HCT116 (cell line): ENCODE measurements at regions not wholly inside any gene's neighbourhood (a gene's known extent, or its start where the extent isn't known, plus 50 kb on each side); places are given as distances from the start of the nearest gene placed in this dataset.

Experiments used
- ATAC-seq: fragments of 200-7000 bp; cut with Tn5 transposase; 2 replicates; pipeline ENCODE4 v1.9.1; 2020; ENCODE audit warnings: mild to moderate bottlenecking, moderate library complexity
- BruUV-seq: library from RNA; stranded (reverse); fragments of 400-500 nt; replicated peaks from 2 replicates; lab custom pipeline; 2021; lab: Mats Ljungman, UMichigan
- CTCF ChIA-PET: fragments of 300-600 bp; sonication (Branson Sonifier 250); formaldehyde crosslinking; loops from one replicate; lab custom pipeline; 2021; ENCODE audit warnings: antibody characterized with exemption; lab: Charles Lee
- POLR2A ChIA-PET: fragments of 300-600, 350-600 bp; sonication (Branson Sonifier 250); formaldehyde crosslinking; loops from one replicate; lab custom pipeline; 2021; ENCODE audit warnings: antibody characterized with exemption; lab: Charles Lee
- RAD21 ChIA-PET, 2 experiments: fragments of 300-600 bp; sonication (Branson Sonifier 250); formaldehyde crosslinking; loops; one replicate each; lab custom pipeline; 2023; ENCODE audit warnings: low total read pairs in 2 of 2; ENCODE audit not compliant: uncharacterized antibody in 2 of 2, unreplicated experiment in 2 of 2, low non-redundant PET in 1 of 2; lab: Charles Lee
- DNase-seq: peaks from one replicate; pipeline ENCODE4 v3.0.0-alpha.2; 2010; ENCODE audit warnings: low read depth, low spot score
- H2AFZ ChIP-seq: fragments of 200-600 bp; shearing (Covaris generic), sonication (generic); 2 replicates; pipeline ENCODE4 v1.6.1; 2017; ENCODE audit warnings: low read depth, mixed run types, mixed read lengths, antibody characterized with exemption, low read length; ENCODE audit not compliant: poor library complexity, severe bottlenecking
- H3K27ac ChIP-seq: 2 replicates; pipeline ENCODE4 v1.5.1; 2012; ENCODE audit warnings: low read depth, low read length
- H3K27me3 ChIP-seq: fragments of 200-600 bp; sonication (generic); 2 replicates; pipeline ENCODE4 v1.6.1; 2016; ENCODE audit warnings: mixed run types, low read length, mixed read lengths; ENCODE audit not compliant: insufficient read depth
- H3K36me3 ChIP-seq, 2 experiments: fragments of 200-500 bp in 1 of 2; fragments of 200-600 bp in 1 of 2; sonication (Bioruptor generic) in 1 of 2; sonication (generic) in 1 of 2; 2 replicates each; pipeline versions ENCODE4 v1.5.1 to v1.6.1; 2014 to 2016; ENCODE audit warnings: low read length in 2 of 2, inconsistent platforms in 1 of 2, mixed read lengths in 1 of 2, mixed run types in 1 of 2; ENCODE audit not compliant: insufficient read depth in 2 of 2, control insufficient read depth in 1 of 2
- H3K4me1 ChIP-seq, 2 experiments: fragments of 200-600 bp in 1 of 2; sonication (generic) in 1 of 2; 2 replicates each; pipeline versions ENCODE4 v1.5.1 to v1.6.1; 2012 to 2017; ENCODE audit warnings: low read length in 2 of 2, inconsistent platforms in 1 of 2, mild to moderate bottlenecking in 1 of 2, mixed read lengths in 1 of 2, mixed run types in 1 of 2, moderate library complexity in 1 of 2; ENCODE audit not compliant: insufficient read depth in 2 of 2, control insufficient read depth in 1 of 2
- H3K4me2 ChIP-seq: fragments of 200-600 bp; sonication (generic); 2 replicates; pipeline ENCODE4 v1.6.1; 2017; ENCODE audit warnings: mixed run types, low read length, mixed read lengths
- H3K4me3 ChIP-seq, 2 experiments: fragments of 200-600 bp in 1 of 2; sonication (generic) in 1 of 2; replicated peaks in 1 of 2; 2 replicates each; pipeline ENCODE4 v1.5.1; 2011 to 2016; ENCODE audit warnings: low read length in 2 of 2, control low read depth in 1 of 2, low read depth in 1 of 2, mild to moderate bottlenecking in 1 of 2, mixed read lengths in 1 of 2, mixed run types in 1 of 2
- H3K79me2 ChIP-seq: fragments of 200-600 bp; sonication (generic); 2 replicates; pipeline ENCODE4 v1.6.1; 2017; ENCODE audit warnings: mild to moderate bottlenecking, mixed run types, low read length, moderate library complexity, mixed read lengths; ENCODE audit not compliant: insufficient read depth
- H3K9ac ChIP-seq: fragments of 200-600 bp; sonication (generic); 2 replicates; pipeline ENCODE4 v1.6.1; 2016; ENCODE audit warnings: low read length, mixed read lengths
- H3K9me2 ChIP-seq: fragments of 200-600 bp; sonication (generic), shearing (Covaris generic); 2 replicates; pipeline ENCODE4 v1.6.1; 2017; ENCODE audit warnings: mixed run types, mild to moderate bottlenecking, moderate library complexity; ENCODE audit not compliant: insufficient read depth
- H3K9me3 ChIP-seq, 2 experiments: fragments of 200-500 bp in 1 of 2; fragments of 200-600 bp in 1 of 2; sonication (Bioruptor generic) in 1 of 2; sonication (generic) in 1 of 2; 2 replicates each; pipeline ENCODE4 v1.6.1; 2014 to 2017; ENCODE audit warnings: low read length in 2 of 2, mixed read lengths in 2 of 2, inconsistent platforms in 1 of 2, low read depth in 1 of 2, mild to moderate bottlenecking in 1 of 2, mixed run types in 1 of 2, moderate library complexity in 1 of 2; ENCODE audit not compliant: control insufficient read depth in 1 of 2, insufficient read depth in 1 of 2
- H4K20me1 ChIP-seq: fragments of 200-600 bp; sonication (generic), shearing (Covaris generic); 2 replicates; pipeline ENCODE4 v1.6.1; 2017; ENCODE audit warnings: mixed run types, mild to moderate bottlenecking, moderate library complexity; ENCODE audit not compliant: insufficient read depth
- EZH2 ChIP-seq: fragments of 200-600 bp; sonication (generic); IDR thresholded peaks from 2 replicates; pipeline ENCODE4 v1.6.1; 2017; ENCODE audit warnings: antibody characterized with exemption, mixed run types
- EZH2phosphoT487 ChIP-seq: fragments of 200-600 bp; IDR thresholded peaks from 2 replicates; pipeline ENCODE4 v1.6.1; 2018; ENCODE audit warnings: antibody characterized with exemption, borderline replicate concordance
- JUND ChIP-seq: IDR thresholded peaks from 2 replicates; pipeline ENCODE4 v1.6.1; 2012
- POLR2A ChIP-seq: IDR thresholded peaks from 2 replicates; pipeline ENCODE4 v1.7.0; 2011; ENCODE audit warnings: borderline replicate concordance; ENCODE audit not compliant: insufficient read depth, insufficient read length; ENCODE audit errors: extremely low read depth
- POLR2AphosphoS5 ChIP-seq: IDR thresholded peaks from 2 replicates; pipeline ENCODE4 v1.6.1; 2011; ENCODE audit warnings: mild to moderate bottlenecking, low read depth, low read length, moderate library complexity
- RAD21 ChIP-seq: IDR thresholded peaks from 2 replicates; pipeline ENCODE4 v1.6.1; 2012; ENCODE audit warnings: low read depth, mild to moderate bottlenecking
- SIN3A ChIP-seq: IDR thresholded peaks from 2 replicates; pipeline ENCODE4 v1.6.1; 2012; ENCODE audit warnings: low read depth
- SP1 ChIP-seq: IDR thresholded peaks from 2 replicates; pipeline ENCODE4 v1.6.1; 2012; ENCODE audit warnings: low read depth
- SRF ChIP-seq: IDR thresholded peaks from 2 replicates; pipeline ENCODE4 v1.6.1; 2012; ENCODE audit warnings: low read depth
- TCF7L2 ChIP-seq: IDR thresholded peaks from 2 replicates; pipeline ENCODE4 v1.7.0; 2011; ENCODE audit warnings: borderline replicate concordance, inconsistent platforms; ENCODE audit not compliant: insufficient read depth, insufficient read length; ENCODE audit errors: extremely low read depth
- ZFX ChIP-seq: fragments of 450-650 bp; IDR thresholded peaks from 2 replicates; pipeline ENCODE4 v1.6.1; 2017
- intact Hi-C: fragments of 100-400 bp; cut with micrococcal nuclease; formaldehyde crosslinking; loops from 2 replicates; pipeline ENCODE4 v1.10.0; 2022
- TF ChIP-seq, protein P1 (sequence below): IDR thresholded peaks from 2 replicates; pipeline ENCODE4 v1.6.1; 2012
- TF ChIP-seq, protein P2 (sequence below): IDR thresholded peaks from 2 replicates; pipeline ENCODE4 v1.6.1; 2012
- TF ChIP-seq, protein P3 (sequence below): IDR thresholded peaks from 2 replicates; pipeline ENCODE4 v1.6.1; 2012; ENCODE audit warnings: low read depth
- TF ChIP-seq, protein P4 (sequence below): IDR thresholded peaks from 2 replicates; pipeline ENCODE4 v1.6.1; 2011; ENCODE audit warnings: mild to moderate bottlenecking, low read length, moderate library complexity; ENCODE audit not compliant: insufficient replicate concordance; ENCODE audit errors: extremely low read depth
- TF ChIP-seq, protein P5 (sequence below), 3 experiments: fragments of 200-600 bp in 1 of 3; sonication (generic) in 1 of 3; IDR thresholded peaks in 2 of 3; conservative IDR thresholded peaks in 1 of 3; 2 replicates each; pipeline ENCODE4 v1.5.1; 2012 to 2017; ENCODE audit warnings: low read depth in 2 of 3, low read length in 2 of 3, antibody characterized with exemption in 1 of 3, borderline replicate concordance in 1 of 3, control low read depth in 1 of 3, mild to moderate bottlenecking in 1 of 3, mixed read lengths in 1 of 3, mixed run types in 1 of 3, moderate library complexity in 1 of 3; ENCODE audit not compliant: insufficient read depth in 1 of 3

DNA sequence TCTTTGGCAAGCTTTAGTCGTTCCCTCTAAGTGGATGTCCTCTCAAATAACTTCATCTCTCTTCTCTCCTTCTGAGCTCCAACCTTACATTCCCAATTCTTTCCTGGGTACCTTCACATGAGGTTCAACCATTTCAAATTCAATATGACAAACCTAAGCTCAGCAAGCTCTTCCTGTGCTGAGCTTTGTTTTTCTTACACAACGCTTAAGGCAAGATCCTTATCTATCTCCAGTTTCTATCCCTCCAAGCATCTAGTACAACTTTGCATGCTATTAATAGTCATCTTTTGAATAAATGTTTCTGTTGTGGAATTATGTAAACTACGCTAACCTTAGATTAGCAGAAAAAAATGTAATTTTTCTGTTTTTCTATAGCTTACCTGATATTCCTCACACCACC lies 63.7 kb upstream of the IFNG-AS1 start:
- no peaks in the 10 kb centered on the region for H3K9me2 ChIP-seq
- no peak overlapping the region for H3K27ac ChIP-seq
- no TSS peak for BruUV-seq
- no peaks in the 10 kb centered on the region for H4K20me1 ChIP-seq
- ChIA-PET CTCF (interaction anchor here (1.4 kb wide), 1 partner anchor 17 kb away, joined by 3 read pairs; no protein-coding TSS in a partner anchor), POLR2A (no interaction called here), RAD21 (no interaction called here)
- DNase-seq (no peak), ATAC-seq (no peak)
- H3K9me3 ChIP-seq: no peaks in the 10 kb centered on the region
- no peaks in the 10 kb centered on the region for H3K79me2 ChIP-seq
- no peak overlapping the region for H3K9ac ChIP-seq
- H3K4me3 ChIP-seq: no peak overlapping the region
- H3K36me3 ChIP-seq: no peaks in the 10 kb centered on the region
- TF ChIP-seq, protein P1, sequence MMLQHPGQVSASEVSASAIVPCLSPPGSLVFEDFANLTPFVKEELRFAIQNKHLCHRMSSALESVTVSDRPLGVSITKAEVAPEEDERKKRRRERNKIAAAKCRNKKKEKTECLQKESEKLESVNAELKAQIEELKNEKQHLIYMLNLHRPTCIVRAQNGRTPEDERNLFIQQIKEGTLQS: no peak
- no peak for TF ChIP-seq EZH2phosphoT487
- TF ChIP-seq, protein P2, sequence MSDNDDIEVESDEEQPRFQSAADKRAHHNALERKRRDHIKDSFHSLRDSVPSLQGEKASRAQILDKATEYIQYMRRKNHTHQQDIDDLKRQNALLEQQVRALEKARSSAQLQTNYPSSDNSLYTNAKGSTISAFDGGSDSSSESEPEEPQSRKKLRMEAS: no peak
- no peak for TF ChIP-seq SRF
- no peak for TF ChIP-seq EZH2
- TF ChIP-seq POLR2A: no peak
- no peak for TF ChIP-seq TCF7L2
- no peak for TF ChIP-seq ZFX
- TF ChIP-seq SIN3A: no peak
- TF ChIP-seq, protein P3, sequence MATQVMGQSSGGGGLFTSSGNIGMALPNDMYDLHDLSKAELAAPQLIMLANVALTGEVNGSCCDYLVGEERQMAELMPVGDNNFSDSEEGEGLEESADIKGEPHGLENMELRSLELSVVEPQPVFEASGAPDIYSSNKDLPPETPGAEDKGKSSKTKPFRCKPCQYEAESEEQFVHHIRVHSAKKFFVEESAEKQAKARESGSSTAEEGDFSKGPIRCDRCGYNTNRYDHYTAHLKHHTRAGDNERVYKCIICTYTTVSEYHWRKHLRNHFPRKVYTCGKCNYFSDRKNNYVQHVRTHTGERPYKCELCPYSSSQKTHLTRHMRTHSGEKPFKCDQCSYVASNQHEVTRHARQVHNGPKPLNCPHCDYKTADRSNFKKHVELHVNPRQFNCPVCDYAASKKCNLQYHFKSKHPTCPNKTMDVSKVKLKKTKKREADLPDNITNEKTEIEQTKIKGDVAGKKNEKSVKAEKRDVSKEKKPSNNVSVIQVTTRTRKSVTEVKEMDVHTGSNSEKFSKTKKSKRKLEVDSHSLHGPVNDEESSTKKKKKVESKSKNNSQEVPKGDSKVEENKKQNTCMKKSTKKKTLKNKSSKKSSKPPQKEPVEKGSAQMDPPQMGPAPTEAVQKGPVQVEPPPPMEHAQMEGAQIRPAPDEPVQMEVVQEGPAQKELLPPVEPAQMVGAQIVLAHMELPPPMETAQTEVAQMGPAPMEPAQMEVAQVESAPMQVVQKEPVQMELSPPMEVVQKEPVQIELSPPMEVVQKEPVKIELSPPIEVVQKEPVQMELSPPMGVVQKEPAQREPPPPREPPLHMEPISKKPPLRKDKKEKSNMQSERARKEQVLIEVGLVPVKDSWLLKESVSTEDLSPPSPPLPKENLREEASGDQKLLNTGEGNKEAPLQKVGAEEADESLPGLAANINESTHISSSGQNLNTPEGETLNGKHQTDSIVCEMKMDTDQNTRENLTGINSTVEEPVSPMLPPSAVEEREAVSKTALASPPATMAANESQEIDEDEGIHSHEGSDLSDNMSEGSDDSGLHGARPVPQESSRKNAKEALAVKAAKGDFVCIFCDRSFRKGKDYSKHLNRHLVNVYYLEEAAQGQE: no peak
- TF ChIP-seq JUND: no peak
- TF ChIP-seq, protein P4, sequence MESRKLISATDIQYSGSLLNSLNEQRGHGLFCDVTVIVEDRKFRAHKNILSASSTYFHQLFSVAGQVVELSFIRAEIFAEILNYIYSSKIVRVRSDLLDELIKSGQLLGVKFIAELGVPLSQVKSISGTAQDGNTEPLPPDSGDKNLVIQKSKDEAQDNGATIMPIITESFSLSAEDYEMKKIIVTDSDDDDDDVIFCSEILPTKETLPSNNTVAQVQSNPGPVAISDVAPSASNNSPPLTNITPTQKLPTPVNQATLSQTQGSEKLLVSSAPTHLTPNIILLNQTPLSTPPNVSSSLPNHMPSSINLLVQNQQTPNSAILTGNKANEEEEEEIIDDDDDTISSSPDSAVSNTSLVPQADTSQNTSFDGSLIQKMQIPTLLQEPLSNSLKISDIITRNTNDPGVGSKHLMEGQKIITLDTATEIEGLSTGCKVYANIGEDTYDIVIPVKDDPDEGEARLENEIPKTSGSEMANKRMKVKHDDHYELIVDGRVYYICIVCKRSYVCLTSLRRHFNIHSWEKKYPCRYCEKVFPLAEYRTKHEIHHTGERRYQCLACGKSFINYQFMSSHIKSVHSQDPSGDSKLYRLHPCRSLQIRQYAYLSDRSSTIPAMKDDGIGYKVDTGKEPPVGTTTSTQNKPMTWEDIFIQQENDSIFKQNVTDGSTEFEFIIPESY: no peak
- TF ChIP-seq POLR2AphosphoS5: no peak
- no peak for TF ChIP-seq SP1
- TF ChIP-seq RAD21: no peak
- TF ChIP-seq, protein P5, sequence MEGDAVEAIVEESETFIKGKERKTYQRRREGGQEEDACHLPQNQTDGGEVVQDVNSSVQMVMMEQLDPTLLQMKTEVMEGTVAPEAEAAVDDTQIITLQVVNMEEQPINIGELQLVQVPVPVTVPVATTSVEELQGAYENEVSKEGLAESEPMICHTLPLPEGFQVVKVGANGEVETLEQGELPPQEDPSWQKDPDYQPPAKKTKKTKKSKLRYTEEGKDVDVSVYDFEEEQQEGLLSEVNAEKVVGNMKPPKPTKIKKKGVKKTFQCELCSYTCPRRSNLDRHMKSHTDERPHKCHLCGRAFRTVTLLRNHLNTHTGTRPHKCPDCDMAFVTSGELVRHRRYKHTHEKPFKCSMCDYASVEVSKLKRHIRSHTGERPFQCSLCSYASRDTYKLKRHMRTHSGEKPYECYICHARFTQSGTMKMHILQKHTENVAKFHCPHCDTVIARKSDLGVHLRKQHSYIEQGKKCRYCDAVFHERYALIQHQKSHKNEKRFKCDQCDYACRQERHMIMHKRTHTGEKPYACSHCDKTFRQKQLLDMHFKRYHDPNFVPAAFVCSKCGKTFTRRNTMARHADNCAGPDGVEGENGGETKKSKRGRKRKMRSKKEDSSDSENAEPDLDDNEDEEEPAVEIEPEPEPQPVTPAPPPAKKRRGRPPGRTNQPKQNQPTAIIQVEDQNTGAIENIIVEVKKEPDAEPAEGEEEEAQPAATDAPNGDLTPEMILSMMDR (IDR thresholded peaks at IDR 0.05 in 2 of 3, conservative IDR thresholded peaks at IDR 0.05 in 1 of 3; ENCODE audit: borderline replicate concordance in 1 of 3, insufficient read depth in 1 of 3, low read depth in 2 of 3, low read length in 2 of 3): no peak
- intact Hi-C loops: no loop called here
- H3K27me3 ChIP-seq: no peaks in the 10 kb centered on the region
- no peak overlapping the region for H3K4me2 ChIP-seq
- H3K4me1 ChIP-seq: no peaks in the 10 kb centered on the region
- H2AFZ ChIP-seq: no peak overlapping the region
